SK-N-SH (cell line): ENCODE measurements at regions not wholly inside any gene's neighbourhood (a gene's known extent, or its start where the extent isn't known, plus 50 kb on each side); places are given as distances from the start of the nearest gene placed in this dataset.

ENCODE experiments used
- CTCF ChIA-PET: fragments of 300-600, 350-600 bp; formaldehyde crosslinking; extraction: SDS; loops from one replicate; lab custom pipeline; 2021; lab: Yijun Ruan, JAX
- POLR2A ChIA-PET: fragments of 350-600 bp; sonication (Branson Sonifier 250); formaldehyde crosslinking; extraction: SDS; loops from one replicate; lab custom pipeline; 2020; ENCODE audit warnings: antibody characterized with exemption, inconsistent platforms; lab: Yijun Ruan, JAX
- DNase-seq: peaks from one replicate; pipeline ENCODE4 v3.0.0; 2012
- H2AFZ ChIP-seq: fragments of 200-600 bp; sonication (generic); 2 replicates; pipeline ENCODE4 v1.8.1; 2016; ENCODE audit warnings: antibody characterized with exemption, mild to moderate bottlenecking, low read depth
- H3F3A ChIP-seq: fragments of 200-600 bp; sonication (generic); replicated peaks from 2 replicates; pipeline ENCODE3; 2016; ENCODE audit warnings: antibody characterized with exemption, mild to moderate bottlenecking; ENCODE audit not compliant: insufficient read depth
- H3K27ac ChIP-seq, 2 experiments: fragments of 200-500 bp in 1 of 2; fragments of 200-600 bp in 1 of 2; sonication (Bioruptor generic) in 1 of 2; sonication (generic), shearing (Covaris generic) in 1 of 2; 2 replicates each; pipeline versions ENCODE4 v1.5.1 to v1.6.1; 2014 to 2016; ENCODE audit warnings: low read depth in 2 of 2, inconsistent platforms in 1 of 2, low read length in 1 of 2, mild to moderate bottlenecking in 1 of 2, mixed read lengths in 1 of 2
- H3K27me3 ChIP-seq: fragments of 200-600 bp; sonication (generic), shearing (Covaris generic); 2 replicates; pipeline ENCODE4 v1.6.1; 2016; ENCODE audit warnings: mixed run types; ENCODE audit not compliant: insufficient read depth
- H3K36me3 ChIP-seq, 2 experiments: fragments of 200-500 bp in 1 of 2; fragments of 200-600 bp in 1 of 2; sonication (Bioruptor generic) in 1 of 2; sonication (generic) in 1 of 2; replicated peaks in 1 of 2; 2 replicates each; pipeline versions ENCODE3 to v1.5.1; 2014 to 2016; ENCODE audit warnings: low read length in 1 of 2, mild to moderate bottlenecking in 1 of 2; ENCODE audit not compliant: insufficient read depth in 2 of 2, control insufficient read depth in 1 of 2
- H3K4me1 ChIP-seq, 2 experiments: fragments of 200-500 bp in 1 of 2; fragments of 200-600 bp in 1 of 2; sonication (Bioruptor generic) in 1 of 2; sonication (generic), shearing (Covaris generic) in 1 of 2; 2 replicates each; pipeline versions ENCODE4 v1.5.1 to v1.6.1; 2014 to 2016; ENCODE audit warnings: low read depth in 1 of 2, low read length in 1 of 2, mixed run types in 1 of 2; ENCODE audit not compliant: insufficient read depth in 2 of 2, control insufficient read depth in 1 of 2
- H3K4me2 ChIP-seq: fragments of 200-600 bp; sonication (generic), shearing (Covaris generic); 2 replicates; pipeline ENCODE4 v1.6.1; 2017; ENCODE audit warnings: mixed run types
- H3K4me3 ChIP-seq, 2 experiments: fragments of 200-500 bp in 1 of 2; fragments of 200-600 bp in 1 of 2; sonication (Bioruptor generic) in 1 of 2; sonication (generic), shearing (Covaris generic) in 1 of 2; 2 replicates each; pipeline versions ENCODE4 v1.5.1 to v1.8.1; 2014 to 2016; ENCODE audit warnings: low read depth in 2 of 2, inconsistent platforms in 1 of 2, low read length in 1 of 2, mild to moderate bottlenecking in 1 of 2, mixed read lengths in 1 of 2, moderate library complexity in 1 of 2
- H3K79me2 ChIP-seq: fragments of 200-600 bp; sonication (generic); 2 replicates; pipeline ENCODE4 v1.8.1; 2017; ENCODE audit warnings: mild to moderate bottlenecking; ENCODE audit not compliant: insufficient read depth
- H3K9ac ChIP-seq: fragments of 200-600 bp; sonication (generic); 2 replicates; pipeline ENCODE4 v1.6.1; 2017; ENCODE audit warnings: mixed run types
- H3K9me2 ChIP-seq: fragments of 200-600 bp; sonication (generic); 2 replicates; pipeline ENCODE4 v1.6.1; 2017; ENCODE audit warnings: mixed run types
- H3K9me3 ChIP-seq: fragments of 200-600 bp; sonication (generic); 2 replicates; pipeline ENCODE4 v1.6.1; 2017; ENCODE audit warnings: mixed run types, mild to moderate bottlenecking, moderate library complexity
- H4K20me1 ChIP-seq: fragments of 200-600 bp; sonication (generic); 2 replicates; pipeline ENCODE4 v1.6.1; 2017; ENCODE audit warnings: mild to moderate bottlenecking, mixed run types; ENCODE audit not compliant: insufficient read depth
- FOSL2 ChIP-seq: IDR thresholded peaks from 2 replicates; pipeline ENCODE4 v1.4.0; 2012; ENCODE audit warnings: low read depth, mild to moderate bottlenecking, moderate library complexity, borderline replicate concordance
- FOXM1 ChIP-seq: IDR thresholded peaks from 2 replicates; pipeline ENCODE4 v1.4.0; 2012; ENCODE audit warnings: low read depth, mild to moderate bottlenecking
- GABPA ChIP-seq: IDR thresholded peaks from 2 replicates; pipeline ENCODE4 v1.4.0; 2012; ENCODE audit warnings: low read depth, mild to moderate bottlenecking
- JUND ChIP-seq: IDR thresholded peaks from 2 replicates; pipeline ENCODE4 v1.4.0; 2012
- MEF2A ChIP-seq: IDR thresholded peaks from 2 replicates; pipeline ENCODE4 v1.4.0; 2012; ENCODE audit warnings: low read depth, borderline replicate concordance
- MXI1 ChIP-seq: IDR thresholded peaks from 2 replicates; pipeline ENCODE4 v1.6.1; 2012; ENCODE audit warnings: mild to moderate bottlenecking, low read depth, low read length, improper control_type of control experiment
- NFIC ChIP-seq: IDR thresholded peaks from 2 replicates; pipeline ENCODE4 v1.4.0; 2012; ENCODE audit warnings: borderline replicate concordance
- RXRA ChIP-seq: IDR thresholded peaks from 2 replicates; pipeline ENCODE4 v1.4.0; 2012; ENCODE audit warnings: low read depth, mild to moderate bottlenecking, borderline replicate concordance
- SIN3A ChIP-seq: IDR thresholded peaks from 2 replicates; pipeline ENCODE4 v1.6.1; 2012; ENCODE audit warnings: low read depth, mild to moderate bottlenecking, low read length, moderate library complexity, borderline replicate concordance
- TAF1 ChIP-seq: IDR thresholded peaks from 2 replicates; pipeline ENCODE4 v1.6.1; 2012; ENCODE audit warnings: low read depth, mild to moderate bottlenecking, low read length, moderate library complexity, borderline replicate concordance
- TCF12 ChIP-seq: IDR thresholded peaks from 2 replicates; pipeline ENCODE4 v1.4.0; 2012
- TEAD4 ChIP-seq: IDR thresholded peaks from 2 replicates; pipeline ENCODE4 v1.4.0; 2012; ENCODE audit warnings: mild to moderate bottlenecking, borderline replicate concordance; ENCODE audit not compliant: insufficient read depth
- YY1 ChIP-seq: IDR thresholded peaks from 2 replicates; pipeline ENCODE4 v1.4.0; 2012; ENCODE audit warnings: low read depth, mild to moderate bottlenecking
- ZBTB33 ChIP-seq: IDR thresholded peaks from 2 replicates; pipeline ENCODE4 v1.4.0; 2012; ENCODE audit warnings: low read depth, borderline replicate concordance
- WGBS: methylation state at CpG from one replicate; pipeline ENCODE4 v1.1.6; 2017; ENCODE audit warnings: low lambda C conversion rate; 5-methylcytosine and 5-hydroxymethylcytosine counted together
- TF ChIP-seq, protein P1 (sequence below): fragments of 200-600 bp; sonication (generic); IDR thresholded peaks from 2 replicates; pipeline ENCODE4 v1.6.1; 2017; ENCODE audit warnings: antibody characterized with exemption, mild to moderate bottlenecking, moderate library complexity
- TF ChIP-seq, protein P2 (sequence below): IDR thresholded peaks from 2 replicates; pipeline ENCODE4; 2012

DNA sequence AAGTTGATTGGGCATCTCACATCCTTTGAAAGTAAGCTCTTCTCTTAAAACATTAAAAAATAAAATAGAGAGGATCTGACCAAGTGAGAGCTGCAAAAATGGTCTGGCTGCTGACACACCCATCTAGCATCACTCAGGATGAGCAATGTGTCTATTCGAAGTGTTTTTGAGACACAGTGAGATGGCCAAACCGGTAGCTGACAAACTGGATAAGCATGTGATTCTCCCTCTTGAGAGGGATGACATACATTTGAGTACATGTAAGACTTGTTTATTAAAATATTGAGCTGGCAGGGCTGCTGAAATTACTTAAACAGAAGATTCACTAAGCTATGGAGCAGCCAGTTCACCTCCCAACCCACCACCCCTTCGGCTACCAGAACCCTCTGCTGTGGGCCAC is 333.9 kb downstream of the ADRA2A start:
- H3K4me1 ChIP-seq: no peaks in the 10 kb centered on the region
- no peaks in the 10 kb centered on the region for H3K9me2 ChIP-seq
- no peaks in the 10 kb centered on the region for H3K27me3 ChIP-seq
- ChIA-PET POLR2A (no interaction called here), CTCF (interaction anchor here (1.4 kb wide), 1 partner anchor 727 kb away, joined by 4 read pairs; no protein-coding TSS in a partner anchor)
- no peak overlapping the region for H3K4me2 ChIP-seq
- H3K9ac ChIP-seq: no peak overlapping the region
- H4K20me1 ChIP-seq: no peaks in the 10 kb centered on the region
- TF ChIP-seq YY1 (no peak), TEAD4 (no peak), TCF12 (no peak), RXRA (no peak), SIN3A (no peak)
- no peaks in the 10 kb centered on the region for H3F3A ChIP-seq
- no peaks in the 10 kb centered on the region for H3K36me3 ChIP-seq
- no peaks in the 10 kb centered on the region for H3K9me3 ChIP-seq
- no peaks in the 10 kb centered on the region for H3K79me2 ChIP-seq
- WGBS: 24% methylated on average over 3 of the region's 3 CpGs
- no peak overlapping the region for H2AFZ ChIP-seq
- no peak for DNase-seq
- H3K27ac ChIP-seq: no peak overlapping the region
- no peak overlapping the region for H3K4me3 ChIP-seq

- Histone ChIP-seq H4K20me1 (no peaks in the 10 kb centered on the region), H3K27ac (no peak overlapping the region), H3K27me3 (no peaks in the 10 kb centered on the region), H3F3A (no peaks in the 10 kb centered on the region), H3K4me2 (no peak overlapping the region), H3K9ac (no peak overlapping the region), H3K4me1 (peaks cover 0 to 2% of the 10 kb centered on the region in 2 experiments; a peak in 1 of 4 replicates), H3K36me3 (no peaks in the 10 kb centered on the region), H3K79me2 (no peaks in the 10 kb centered on the region), H3K4me3 (no peak overlapping the region), H2AFZ (no peak overlapping the region), H3K9me3 (no peaks in the 10 kb centered on the region; the same call in 1 of the 2 replicates), H3K9me2 (no peaks in the 10 kb centered on the region)
- TF ChIP-seq MXI1 (no peak), JUND (no peak), GABPA (no peak), TAF1 (no peak), ZBTB33 (no peak), MEF2A (no peak), FOXM1 (no peak), FOSL2 (no peak), NFIC (no peak)
- TF ChIP-seq, protein P1, sequence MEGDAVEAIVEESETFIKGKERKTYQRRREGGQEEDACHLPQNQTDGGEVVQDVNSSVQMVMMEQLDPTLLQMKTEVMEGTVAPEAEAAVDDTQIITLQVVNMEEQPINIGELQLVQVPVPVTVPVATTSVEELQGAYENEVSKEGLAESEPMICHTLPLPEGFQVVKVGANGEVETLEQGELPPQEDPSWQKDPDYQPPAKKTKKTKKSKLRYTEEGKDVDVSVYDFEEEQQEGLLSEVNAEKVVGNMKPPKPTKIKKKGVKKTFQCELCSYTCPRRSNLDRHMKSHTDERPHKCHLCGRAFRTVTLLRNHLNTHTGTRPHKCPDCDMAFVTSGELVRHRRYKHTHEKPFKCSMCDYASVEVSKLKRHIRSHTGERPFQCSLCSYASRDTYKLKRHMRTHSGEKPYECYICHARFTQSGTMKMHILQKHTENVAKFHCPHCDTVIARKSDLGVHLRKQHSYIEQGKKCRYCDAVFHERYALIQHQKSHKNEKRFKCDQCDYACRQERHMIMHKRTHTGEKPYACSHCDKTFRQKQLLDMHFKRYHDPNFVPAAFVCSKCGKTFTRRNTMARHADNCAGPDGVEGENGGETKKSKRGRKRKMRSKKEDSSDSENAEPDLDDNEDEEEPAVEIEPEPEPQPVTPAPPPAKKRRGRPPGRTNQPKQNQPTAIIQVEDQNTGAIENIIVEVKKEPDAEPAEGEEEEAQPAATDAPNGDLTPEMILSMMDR: no peak
- TF ChIP-seq, protein P2, sequence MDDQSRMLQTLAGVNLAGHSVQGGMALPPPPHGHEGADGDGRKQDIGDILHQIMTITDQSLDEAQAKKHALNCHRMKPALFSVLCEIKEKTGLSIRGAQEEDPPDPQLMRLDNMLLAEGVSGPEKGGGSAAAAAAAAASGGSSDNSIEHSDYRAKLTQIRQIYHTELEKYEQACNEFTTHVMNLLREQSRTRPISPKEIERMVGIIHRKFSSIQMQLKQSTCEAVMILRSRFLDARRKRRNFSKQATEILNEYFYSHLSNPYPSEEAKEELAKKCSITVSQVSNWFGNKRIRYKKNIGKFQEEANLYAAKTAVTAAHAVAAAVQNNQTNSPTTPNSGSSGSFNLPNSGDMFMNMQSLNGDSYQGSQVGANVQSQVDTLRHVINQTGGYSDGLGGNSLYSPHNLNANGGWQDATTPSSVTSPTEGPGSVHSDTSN: no peak
- DNase-seq: no peak
- ChIA-PET POLR2A (no interaction called here), CTCF (no interaction called here)
- 7% methylated on average over 1 of the region's 1 CpG for WGBS
These were observed 348.6 kb downstream of the ADRA2A start for GRCh38 chr10:111425459-111425858.
